Limb (tissue), 2 donors: ENCODE measurements at regions not wholly inside any gene's neighbourhood (a gene's known extent, or its start where the extent isn't known, plus 50 kb on each side); places are given as distances from the start of the nearest gene placed in this dataset.

Experiments used
- DNase-seq, 2 donors: peaks; one replicate each; pipeline ENCODE4 v3.0.0-alpha.2; 2016; ENCODE audit errors: extremely low spot score in 2 of 2

- no peak for DNase-seq
These were observed 387.5 kb downstream of the BCAT1 start for GRCh38 chr12:24561411-24561871.

GRCh38 chr12:24560831-24561271, 388.1 kb downstream of the BCAT1 start:
- DNase-seq, result peak in 1 of 2 donors; percentile 47

- no peak for DNase-seq
These were observed 388.6 kb downstream of the BCAT1 start for GRCh38 chr12:24560192-24560775.

- DNase-seq, result no peak
These were observed 391.2 kb downstream of the BCAT1 start for GRCh38 chr12:24557738-24558137.

GRCh38 chr12:24555730-24556129, 393.2 kb downstream of the BCAT1 start:
- no peak for DNase-seq

GRCh38 chr12:24554612-24555295, 394.1 kb downstream of the BCAT1 start:
- DNase-seq, result no peak

GRCh38 chr12:24553259-24553658, 395.6 kb downstream of the BCAT1 start:
- DNase-seq, result no peak

GRCh38 chr12:24551163-24551786, 397.6 kb downstream of the BCAT1 start:
- no peak for DNase-seq

GRCh38 chr12:24550609-24551008, 398.3 kb downstream of the BCAT1 start:
- no peak for DNase-seq

GRCh38 chr12:24546661-24547060, 402.2 kb downstream of the BCAT1 start:
- DNase-seq, result no peak

GRCh38 chr12:24546084-24546483, 402.8 kb downstream of the BCAT1 start:
- no peak for DNase-seq

GRCh38 chr12:24544368-24544767, 404.5 kb downstream of the BCAT1 start:
- DNase-seq, result no peak

GRCh38 chr12:24541193-24541871, 407.6 kb downstream of the BCAT1 start:
- DNase-seq, result no peak

- DNase-seq, result no peak
These were observed 409.3 kb downstream of the BCAT1 start for GRCh38 chr12:24539646-24540045.

GRCh38 chr12:24537083-24537860, 411.6 kb downstream of the BCAT1 start:
- DNase-seq, result peak in 1 of 2 donors; percentile 13

- DNase-seq, result no peak
These were observed 413.4 kb downstream of the BCAT1 start for GRCh38 chr12:24535334-24536069.

GRCh38 chr12:24534622-24535021, 414.3 kb downstream of the BCAT1 start:
- no peak for DNase-seq

- DNase-seq, result no peak
These were observed 415.1 kb downstream of the BCAT1 start for GRCh38 chr12:24533716-24534352.

GRCh38 chr12:24530689-24531088, 418.2 kb downstream of the BCAT1 start:
- DNase-seq, result no peak

GRCh38 chr12:24527102-24527501, 421.8 kb downstream of the BCAT1 start:
- DNase-seq, result no peak
